Ascending aorta (tissue), 2 donors: ENCODE measurements at regions not wholly inside any gene's neighbourhood (a gene's known extent, or its start where the extent isn't known, plus 50 kb on each side); places are given as distances from the start of the nearest gene placed in this dataset.

Experiments used
- DNase-seq, 2 donors: peaks; one replicate each; pipeline ENCODE4 v3.0.0-alpha.2; 2019; ENCODE audit warnings: low spot score in 2 of 2
- H3K27ac ChIP-seq, 2 donors: fragments of 200-600 bp; sonication (generic); one replicate each; pipeline ENCODE4 v1.5.1; 2016 to 2017; ENCODE audit warnings: mild to moderate bottlenecking in 1 of 2
- H3K27me3 ChIP-seq: fragments of 200-600 bp; sonication (generic); one replicate; pipeline ENCODE4 v1.5.1; 2017
- H3K36me3 ChIP-seq, 2 donors: fragments of 200-600 bp; sonication (generic); one replicate each; pipeline ENCODE4 v1.5.1; 2016
- H3K4me1 ChIP-seq, 2 donors: fragments of 200-600 bp; sonication (generic); one replicate each; pipeline ENCODE4 v1.5.1; 2016 to 2017; ENCODE audit warnings: mild to moderate bottlenecking in 1 of 2
- H3K4me3 ChIP-seq, 2 donors: fragments of 200-600 bp; sonication (generic); one replicate each; pipeline ENCODE4 v1.5.1; 2016 to 2017; ENCODE audit warnings: mild to moderate bottlenecking in 1 of 2
- H3K9me3 ChIP-seq, 2 donors: fragments of 200-600 bp; sonication (generic); one replicate each; pipeline ENCODE4 v1.5.1; 2016
- intact Hi-C: fragments of 100-400 bp; cut with DNase I; formaldehyde crosslinking; loops from one replicate; pipeline ENCODE4 v1.15.1; 2023
- TF ChIP-seq, protein P1 (sequence below), 3 experiments: fragments of 200-600 bp in 2 of 3; fragments of 450-650 bp in 1 of 3; sonication (generic) in 2 of 3; IDR thresholded peaks; one replicate each; pipeline ENCODE4 v1.5.1; 2016 to 2019; ENCODE audit warnings: antibody characterized with exemption in 3 of 3, mild to moderate bottlenecking in 1 of 3, moderate library complexity in 1 of 3

DNA sequence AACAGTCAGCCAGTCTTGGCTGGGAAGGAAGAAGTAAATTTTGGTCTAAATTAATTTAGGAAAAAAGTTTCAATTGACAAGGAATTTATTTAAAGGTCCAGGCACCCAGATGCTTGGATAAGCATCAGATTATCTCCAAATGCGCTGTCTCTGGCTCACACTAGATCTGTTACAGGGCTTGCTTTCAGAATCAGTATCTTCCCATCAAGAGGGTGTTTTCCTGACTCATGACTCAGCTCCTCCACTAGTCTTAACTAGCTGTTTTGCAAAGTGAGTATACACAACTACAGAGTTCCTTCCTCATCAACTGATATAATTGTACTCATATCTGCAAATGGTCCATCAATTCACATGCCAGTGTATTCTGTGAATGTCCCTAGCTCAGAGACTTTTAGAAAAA is 482.1 kb upstream of the CPEB2 start:
- intact Hi-C loops, result no loop called here
- H3K36me3 ChIP-seq, result no peaks in the 10 kb centered on the region
- no peaks in the 10 kb centered on the region for H3K9me3 ChIP-seq
- no peak overlapping the region for H3K4me3 ChIP-seq
- no peaks in the 10 kb centered on the region for H3K27me3 ChIP-seq
- no peaks in the 10 kb centered on the region for H3K4me1 ChIP-seq
- H3K27ac ChIP-seq, result no peak overlapping the region
- no peak for DNase-seq
- TF ChIP-seq, protein P1, sequence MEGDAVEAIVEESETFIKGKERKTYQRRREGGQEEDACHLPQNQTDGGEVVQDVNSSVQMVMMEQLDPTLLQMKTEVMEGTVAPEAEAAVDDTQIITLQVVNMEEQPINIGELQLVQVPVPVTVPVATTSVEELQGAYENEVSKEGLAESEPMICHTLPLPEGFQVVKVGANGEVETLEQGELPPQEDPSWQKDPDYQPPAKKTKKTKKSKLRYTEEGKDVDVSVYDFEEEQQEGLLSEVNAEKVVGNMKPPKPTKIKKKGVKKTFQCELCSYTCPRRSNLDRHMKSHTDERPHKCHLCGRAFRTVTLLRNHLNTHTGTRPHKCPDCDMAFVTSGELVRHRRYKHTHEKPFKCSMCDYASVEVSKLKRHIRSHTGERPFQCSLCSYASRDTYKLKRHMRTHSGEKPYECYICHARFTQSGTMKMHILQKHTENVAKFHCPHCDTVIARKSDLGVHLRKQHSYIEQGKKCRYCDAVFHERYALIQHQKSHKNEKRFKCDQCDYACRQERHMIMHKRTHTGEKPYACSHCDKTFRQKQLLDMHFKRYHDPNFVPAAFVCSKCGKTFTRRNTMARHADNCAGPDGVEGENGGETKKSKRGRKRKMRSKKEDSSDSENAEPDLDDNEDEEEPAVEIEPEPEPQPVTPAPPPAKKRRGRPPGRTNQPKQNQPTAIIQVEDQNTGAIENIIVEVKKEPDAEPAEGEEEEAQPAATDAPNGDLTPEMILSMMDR (IDR thresholded peaks at IDR 0.05), result no peak

DNA sequence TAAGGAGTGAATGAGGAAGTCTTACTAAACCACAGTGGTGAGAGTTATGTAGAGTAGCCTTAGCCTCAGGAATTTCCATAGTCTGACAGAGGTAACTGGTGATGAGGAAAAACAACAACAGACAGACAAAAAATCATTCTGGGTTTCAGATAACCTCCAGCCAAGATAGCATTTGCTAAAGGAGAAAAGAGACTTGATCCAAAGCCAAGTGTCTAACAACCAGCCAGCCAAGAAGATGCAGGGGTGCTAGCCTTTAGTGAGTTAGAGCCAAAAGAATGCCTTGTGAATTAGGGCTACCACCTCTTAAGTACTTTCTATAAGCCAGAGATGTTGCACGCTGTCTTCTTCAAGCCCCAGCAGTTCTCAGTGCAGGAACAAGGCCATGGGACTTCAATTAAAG is 478.0 kb upstream of the CPEB2 start:
- no peak for DNase-seq
- H3K4me3 ChIP-seq, result no peak overlapping the region
- H3K27me3 ChIP-seq, result no peaks in the 10 kb centered on the region
- H3K27ac ChIP-seq, result no peak overlapping the region
- H3K36me3 ChIP-seq, result no peaks in the 10 kb centered on the region
- H3K4me1 ChIP-seq, result no peaks in the 10 kb centered on the region
- intact Hi-C loops, result no loop called here
- TF ChIP-seq, protein P1 (IDR thresholded peaks at IDR 0.05), result no peak
- H3K9me3 ChIP-seq, result no peaks in the 10 kb centered on the region

DNA sequence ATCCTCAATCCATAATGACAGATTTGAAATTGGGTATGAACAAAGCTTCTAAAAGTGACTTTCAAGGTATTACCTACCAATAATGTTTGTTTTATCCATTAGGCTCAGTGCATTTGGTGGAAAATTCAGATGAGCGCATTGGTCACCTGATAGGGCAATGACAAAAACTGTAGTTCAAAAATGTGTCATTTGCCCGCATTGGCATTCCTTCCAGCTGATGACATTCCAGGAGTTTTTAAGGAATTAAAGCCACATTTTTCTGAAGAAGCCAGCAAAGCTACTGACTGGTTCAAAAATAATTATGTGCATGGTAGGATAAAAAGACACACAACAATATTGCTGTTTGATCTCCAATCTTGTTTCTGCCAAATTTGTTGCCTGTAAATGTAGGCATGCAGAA is 473.4 kb upstream of the CPEB2 start:
- Histone ChIP-seq H3K27ac (no peak overlapping the region), H3K27me3 (no peaks in the 10 kb centered on the region), H3K4me1 (peaks cover 0 to 2% of the 10 kb centered on the region in 2 donors), H3K36me3 (no peaks in the 10 kb centered on the region), H3K9me3 (no peaks in the 10 kb centered on the region), H3K4me3 (no peak overlapping the region)
- DNase-seq, result no peak
- TF ChIP-seq, protein P1 (IDR thresholded peaks at IDR 0.05), result no peak
- intact Hi-C loops, result no loop called here

DNA sequence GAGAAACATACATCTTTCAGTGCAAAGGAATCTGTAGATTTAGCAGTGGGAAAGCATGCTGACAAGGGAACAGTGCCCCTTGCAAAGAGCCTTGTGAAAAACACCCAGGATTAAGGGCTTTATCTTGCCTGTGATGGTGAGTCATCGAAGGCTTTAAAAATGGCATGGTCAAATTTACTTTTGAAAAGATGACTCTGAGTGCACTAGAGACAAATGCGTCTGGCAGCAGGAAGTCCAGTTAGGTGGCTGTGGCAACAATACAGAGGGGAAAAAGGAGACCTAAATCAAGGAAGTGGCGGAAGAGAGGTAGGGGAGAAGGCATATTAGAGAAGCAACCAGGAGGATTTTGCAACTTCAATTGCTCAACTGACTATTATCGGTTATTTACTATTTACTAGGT is 472.6 kb upstream of the CPEB2 start:
- no peak for DNase-seq
- intact Hi-C loops, result no loop called here
- no peaks in the 10 kb centered on the region for H3K9me3 ChIP-seq
- no peak overlapping the region for H3K27ac ChIP-seq
- no peaks in the 10 kb centered on the region for H3K36me3 ChIP-seq
- H3K27me3 ChIP-seq, result no peaks in the 10 kb centered on the region
- TF ChIP-seq, protein P1 (IDR thresholded peaks at IDR 0.05), result no peak
- peaks cover 0 to 3% of the 10 kb centered on the region in 2 donors for H3K4me1 ChIP-seq
- H3K4me3 ChIP-seq, result no peak overlapping the region

DNA sequence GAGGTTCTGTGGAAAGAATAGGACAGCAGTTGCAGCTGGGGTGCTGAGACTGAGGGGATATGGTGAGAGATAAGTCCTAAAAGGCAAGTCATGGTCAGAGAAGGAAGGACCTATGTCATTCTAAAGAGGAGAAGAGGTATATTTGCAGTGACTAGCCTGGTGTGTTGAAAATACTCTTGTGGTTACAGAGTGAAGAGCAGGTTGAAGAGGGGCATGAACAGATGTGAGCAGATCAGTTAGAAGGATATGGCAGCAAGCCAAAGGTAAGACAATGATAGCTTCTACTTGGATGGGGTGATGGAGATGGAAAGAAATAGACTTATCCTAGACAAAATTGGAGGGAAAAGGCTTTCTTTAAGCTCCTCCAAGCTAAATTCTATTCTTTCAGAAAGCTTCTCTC is 469.8 kb upstream of the CPEB2 start:
- H3K9me3 ChIP-seq, result no peaks in the 10 kb centered on the region
- no peak overlapping the region for H3K27ac ChIP-seq
- DNase-seq, result no peak
- intact Hi-C loops, result no loop called here
- TF ChIP-seq, protein P1 (IDR thresholded peaks at IDR 0.05), result no peak
- peaks cover 0 to 3% of the 10 kb centered on the region in 2 donors for H3K4me1 ChIP-seq
- H3K27me3 ChIP-seq, result no peaks in the 10 kb centered on the region
- H3K4me3 ChIP-seq, result no peak overlapping the region
- H3K36me3 ChIP-seq, result no peaks in the 10 kb centered on the region

DNA sequence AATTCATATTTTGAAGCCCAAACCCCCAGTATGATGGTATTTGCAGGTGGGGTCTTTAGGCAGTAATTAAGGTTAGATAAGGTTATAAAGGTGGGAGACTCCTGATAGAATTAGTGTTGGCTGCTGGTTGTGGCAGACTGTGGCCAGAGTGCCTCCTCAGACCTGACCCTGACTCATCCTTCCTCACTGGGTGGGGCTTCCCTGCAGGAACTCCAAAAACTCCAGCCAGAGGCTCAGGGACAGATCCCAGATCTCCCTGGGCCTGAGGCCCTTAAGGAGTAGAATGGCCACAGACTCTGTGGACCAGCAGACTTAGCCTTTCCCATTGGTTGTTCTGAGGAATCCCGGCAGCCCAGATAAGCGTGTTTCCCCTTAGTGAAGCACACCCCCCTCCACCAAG is 463.0 kb upstream of the CPEB2 start:
- no peaks in the 10 kb centered on the region for H3K36me3 ChIP-seq
- TF ChIP-seq, protein P1 (IDR thresholded peaks at IDR 0.05), result no peak
- H3K27me3 ChIP-seq, result no peaks in the 10 kb centered on the region
- no peaks in the 10 kb centered on the region for H3K4me1 ChIP-seq
- H3K27ac ChIP-seq, result no peak overlapping the region
- intact Hi-C loops, result no loop called here
- no peak for DNase-seq
- peaks cover 0 to 4% of the 10 kb centered on the region in 2 donors for H3K9me3 ChIP-seq
- H3K4me3 ChIP-seq, result no peak overlapping the region
